ENCODE measurements at regions not wholly inside any gene's neighbourhood (a gene's known extent, or its start where the extent isn't known, plus 50 kb on each side); places are given as distances from the start of the nearest gene placed in this dataset.

GRCh38 chr7:69365651-69366192 is 232.6 kb upstream of the AUTS2 start (continued):
- TF ChIP-seq ZNF449 (tag by site-specific recombination; IDR thresholded peaks at IDR 0.05) (no peak), ZNF629 (tag by site-specific recombination; IDR thresholded peaks at IDR 0.05) (peak; percentile 85), TRIM28 (IDR thresholded peaks at IDR 0.05; ENCODE audit: borderline replicate concordance, low read length) (peak; percentile 65; the same call in 1 of the 2 replicates), KLF9 (tag by site-specific recombination; IDR thresholded peaks at IDR 0.05; ENCODE audit: low read depth) (peak; percentile 65), ZSCAN4 (tag by site-specific recombination; IDR thresholded peaks at IDR 0.05) (no peak), ZNF324 (tag by site-specific recombination; IDR thresholded peaks at IDR 0.05) (0 out of 2 replicates have a peak, but pooled peaks have one; percentile 22), TSHZ1 (tag by site-specific recombination; IDR thresholded peaks at IDR 0.05; ENCODE audit: borderline replicate concordance) (peak; percentile 84), ZBTB21 (tag by site-specific recombination; IDR thresholded peaks at IDR 0.05) (peak; percentile 77), ZNF19 (tag by site-specific recombination; IDR thresholded peaks at IDR 0.05; ENCODE audit: low read depth) (no peak), ZNF214 (tag by site-specific recombination; IDR thresholded peaks at IDR 0.05; ENCODE audit: borderline replicate concordance) (peak; percentile 71), ZNF521 (tag by site-specific recombination; IDR thresholded peaks at IDR 0.05) (no peak), ZSCAN30 (tag by site-specific recombination; IDR thresholded peaks at IDR 0.05) (peak; percentile 78), ZNF664 (tag by site-specific recombination; IDR thresholded peaks at IDR 0.05) (peak; percentile 43; the same call in 1 of the 2 replicates), PRDM4 (tag by site-specific recombination; IDR thresholded peaks at IDR 0.05) (0 out of 2 replicates have a peak, but pooled peaks have one; percentile 52), MEIS1 (CRISPR knock-in tag; IDR thresholded peaks at IDR 0.05; ENCODE audit: borderline replicate concordance) (0 out of 2 replicates have a peak, but pooled peaks have one; percentile 48), ZSCAN5A (tag by site-specific recombination; IDR thresholded peaks at IDR 0.05) (no peak), ZNF621 (tag by site-specific recombination; IDR thresholded peaks at IDR 0.05) (no peak), KLF7 (tag by site-specific recombination; IDR thresholded peaks at IDR 0.05; ENCODE audit: borderline replicate concordance) (0 out of 2 replicates have a peak, but pooled peaks have one; percentile 47), ZNF610 (tag by site-specific recombination; IDR thresholded peaks at IDR 0.05; ENCODE audit: borderline replicate concordance) (no peak), ZNF488 (tag by site-specific recombination; IDR thresholded peaks at IDR 0.05) (peak; percentile 71; the same call in 1 of the 2 replicates), ZNF558 (tag by site-specific recombination; IDR thresholded peaks at IDR 0.05) (0 out of 2 replicates have a peak, but pooled peaks have one; percentile 54), KLF8 (tag by site-specific recombination; IDR thresholded peaks at IDR 0.05) (0 out of 2 replicates have a peak, but pooled peaks have one; percentile 19), ZNF837 (tag by site-specific recombination; IDR thresholded peaks at IDR 0.05) (no peak), PRDM10 (tag by site-specific recombination; IDR thresholded peaks at IDR 0.05) (peak; percentile 39; the same call in 1 of the 2 replicates)

Data from HEK293 (cell line).